Mucosa of gallbladder (tissue), 1 donor: ENCODE measurements at regions not wholly inside any gene's neighbourhood (a gene's known extent, or its start where the extent isn't known, plus 50 kb on each side); places are given as distances from the start of the nearest gene placed in this dataset.
"Not testable (repeated sequence)": the region's sequence is repeated elsewhere in the genome, so short reads cannot be mapped to it uniquely, and the experiment has no call there.

Experiments
- DNase-seq: peaks from one replicate; pipeline ENCODE4 v3.0.0-alpha.2; 2020; ENCODE audit warnings: low spot score
- donor health status: DM: no; HTN: no; CAD: no.

DNA sequence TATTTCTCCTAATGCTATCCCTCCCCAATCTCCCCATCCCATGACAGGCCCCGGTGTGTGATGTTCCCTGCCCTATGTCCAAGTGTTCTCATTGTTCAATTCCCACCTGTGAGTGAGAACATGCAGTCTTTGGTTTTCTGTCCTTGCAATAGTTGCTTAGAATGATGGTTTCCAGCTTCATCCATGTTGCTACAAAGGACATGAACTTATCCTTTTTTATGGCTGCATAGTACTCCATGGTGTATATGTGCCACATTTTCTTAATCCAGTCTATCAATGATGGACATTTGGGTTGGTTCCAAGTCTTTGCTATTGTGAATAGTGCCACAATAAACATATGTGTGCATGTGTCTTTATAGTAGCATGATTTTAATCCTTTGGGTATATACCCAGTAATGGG lies 51.3 kb upstream of the RIOK2 start:
- DNase-seq, result not testable (repeated sequence)

DNA sequence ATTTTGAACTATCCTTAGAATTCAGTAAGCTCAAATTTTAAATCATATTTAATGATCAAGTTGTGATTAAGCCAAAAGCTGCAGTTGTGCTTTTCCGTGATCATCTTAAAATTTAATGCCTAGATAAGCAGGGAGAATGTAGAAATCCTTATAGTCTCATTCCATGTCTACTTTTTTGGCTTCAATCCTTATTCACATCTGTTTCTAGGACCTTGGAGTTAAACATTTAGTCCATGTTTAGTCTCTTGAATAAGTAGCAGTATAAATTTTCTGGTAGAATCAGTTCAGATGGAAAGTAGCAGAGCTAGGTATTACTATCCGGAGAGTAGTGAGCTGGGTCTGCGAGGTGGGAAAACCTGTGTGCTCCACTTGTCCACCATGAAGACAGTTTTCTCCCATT lies 59.3 kb upstream of the RIOK2 start:
- DNase-seq, result no peak

DNA sequence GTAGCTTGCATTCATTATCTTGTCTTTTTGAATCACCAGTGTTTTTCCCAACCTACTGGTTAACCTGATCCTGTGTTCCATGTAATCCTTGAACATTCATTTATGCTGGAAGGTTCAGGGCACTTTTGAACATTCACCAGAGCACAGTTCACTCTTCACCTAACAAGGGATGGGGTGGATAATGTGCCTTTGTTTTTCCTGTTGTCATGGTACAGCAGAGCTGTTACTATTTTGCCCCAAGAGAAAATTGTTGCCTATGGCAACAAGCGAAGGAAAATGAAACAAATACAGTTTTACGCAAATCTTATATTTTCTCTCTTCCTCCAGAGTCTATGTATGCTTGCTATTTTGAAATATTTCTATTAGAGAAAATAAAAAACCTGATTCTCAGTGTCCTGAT lies 60.3 kb upstream of the RIOK2 start:
- no peak for DNase-seq

DNA sequence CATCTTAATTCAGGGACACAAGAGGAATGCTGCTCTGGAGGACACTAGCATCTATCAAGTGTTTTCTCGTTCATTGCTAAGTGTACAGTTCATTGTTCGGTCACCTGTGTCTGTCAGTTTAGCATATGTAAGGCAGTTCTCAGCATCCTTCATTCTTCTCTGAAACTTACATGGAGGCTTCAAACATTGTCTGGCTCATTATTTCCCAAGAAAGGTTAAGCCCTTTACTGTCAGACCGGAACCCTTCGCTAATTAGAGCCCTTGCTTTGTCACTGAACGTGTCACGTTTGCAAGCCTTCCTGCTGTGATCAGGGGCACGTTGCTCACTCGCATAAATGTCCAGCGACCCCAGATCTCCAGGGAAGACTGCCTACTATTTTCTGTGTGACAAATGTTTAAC lies 62.3 kb upstream of the RIOK2 start:
- no peak for DNase-seq

DNA sequence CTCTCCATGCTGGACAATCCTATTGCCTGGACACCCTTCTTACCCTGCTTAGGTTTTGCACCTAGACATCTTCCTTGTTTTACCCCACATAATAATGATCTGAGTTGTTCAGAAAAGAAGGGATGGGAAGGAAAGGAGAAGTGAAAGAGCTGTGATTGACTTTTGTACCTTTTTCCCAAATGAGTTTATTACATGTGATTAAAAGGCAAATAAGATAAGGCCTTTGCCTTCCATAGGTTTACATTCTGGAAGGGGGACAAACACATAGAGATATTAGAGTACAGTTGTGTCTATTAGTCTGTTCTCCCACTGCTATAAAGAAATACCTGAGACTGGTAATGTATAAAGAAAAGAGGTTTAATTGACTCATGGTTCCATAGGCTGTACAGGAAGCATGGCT lies 67.1 kb upstream of the RIOK2 start:
- DNase-seq, result no peak

DNA sequence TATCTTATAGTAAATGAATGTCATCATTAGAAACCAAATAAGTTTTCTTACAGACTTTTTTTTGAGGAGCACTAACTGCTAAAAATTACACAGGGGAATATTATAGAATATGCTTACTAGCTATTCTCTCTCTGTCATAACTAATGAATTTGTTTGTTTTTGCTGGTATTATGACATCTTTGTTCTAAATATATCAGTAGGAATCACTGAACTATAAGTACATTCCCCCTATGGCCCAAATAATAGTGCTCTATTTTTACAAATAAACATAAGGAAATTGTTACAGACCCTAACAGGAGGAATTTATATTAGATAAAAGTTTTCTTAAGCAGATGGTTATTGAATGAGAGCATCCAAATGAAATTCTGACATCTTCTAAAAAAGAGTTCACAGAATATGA lies 83.0 kb upstream of the RIOK2 start:
- no peak for DNase-seq

DNA sequence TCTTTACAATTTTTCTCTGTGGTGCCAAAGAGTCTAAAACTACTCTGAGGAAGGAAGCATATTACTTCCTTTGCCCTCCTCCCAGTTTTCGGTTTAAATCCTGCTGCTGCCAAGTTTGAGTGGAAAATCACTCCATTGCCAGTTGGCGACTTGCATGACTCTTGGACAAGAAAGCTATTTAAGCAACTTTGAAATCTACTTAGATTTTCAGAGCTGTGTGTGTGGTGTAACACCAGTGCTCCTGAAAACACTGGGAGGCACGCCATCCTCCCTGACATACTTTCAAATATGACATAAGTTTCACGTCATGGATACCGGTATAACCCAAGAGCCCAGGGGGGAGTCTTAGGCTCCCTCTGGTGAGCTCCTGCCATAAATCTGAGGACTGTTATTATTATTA lies 83.5 kb upstream of the RIOK2 start:
- DNase-seq, result peak; percentile 34

DNA sequence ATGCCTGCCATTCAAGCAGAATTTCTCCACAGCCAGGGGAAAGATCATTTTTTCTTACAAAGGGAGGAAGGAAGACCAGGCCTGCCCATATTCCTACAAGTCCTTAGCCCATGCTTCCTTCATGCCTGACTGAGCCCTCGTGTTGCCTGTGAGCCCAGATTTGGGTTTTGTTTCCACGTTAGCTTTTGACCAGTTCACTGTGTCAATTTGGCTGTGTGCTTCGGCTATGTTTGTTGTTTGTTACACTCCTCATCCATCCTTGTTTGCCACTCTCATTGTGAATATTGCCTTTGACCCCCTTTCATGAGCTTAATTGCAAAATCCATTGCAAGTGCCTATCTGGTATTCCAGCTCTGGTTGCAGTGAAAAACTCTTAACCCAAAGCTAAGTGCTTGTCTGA lies 84.7 kb upstream of the RIOK2 start:
- no peak for DNase-seq

DNA sequence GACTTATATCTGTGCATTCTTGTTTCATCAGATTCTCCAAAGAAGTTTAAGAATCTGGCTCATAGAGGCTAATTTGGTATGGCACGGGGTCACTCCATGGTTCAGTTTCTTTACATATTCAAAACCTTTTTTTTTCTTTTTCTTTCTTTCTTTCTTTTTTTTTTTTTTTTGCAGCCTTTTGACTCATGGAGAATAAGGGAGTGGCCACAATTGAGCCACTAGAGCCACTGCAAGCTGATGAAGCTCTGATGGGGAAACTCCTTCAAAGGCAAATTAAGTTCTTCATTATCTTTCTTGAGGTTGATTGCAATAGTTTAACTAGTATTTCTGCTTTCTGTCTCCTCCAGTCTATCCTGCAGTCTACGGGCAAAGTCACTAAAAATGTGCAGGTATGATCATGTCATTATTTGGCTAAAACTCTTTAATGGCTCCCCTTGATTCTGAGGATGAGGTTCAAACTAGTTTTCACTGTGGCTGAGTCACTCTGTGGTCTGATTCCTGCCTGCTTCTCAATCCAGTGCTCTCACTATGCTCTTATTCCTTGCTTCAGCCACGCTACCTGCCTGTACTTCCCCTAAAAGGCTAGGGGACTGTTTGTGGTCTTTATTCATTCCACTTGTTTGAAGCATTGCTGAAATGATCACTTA lies 93.5 kb upstream of the RIOK2 start:
- DNase-seq, result no peak

DNA sequence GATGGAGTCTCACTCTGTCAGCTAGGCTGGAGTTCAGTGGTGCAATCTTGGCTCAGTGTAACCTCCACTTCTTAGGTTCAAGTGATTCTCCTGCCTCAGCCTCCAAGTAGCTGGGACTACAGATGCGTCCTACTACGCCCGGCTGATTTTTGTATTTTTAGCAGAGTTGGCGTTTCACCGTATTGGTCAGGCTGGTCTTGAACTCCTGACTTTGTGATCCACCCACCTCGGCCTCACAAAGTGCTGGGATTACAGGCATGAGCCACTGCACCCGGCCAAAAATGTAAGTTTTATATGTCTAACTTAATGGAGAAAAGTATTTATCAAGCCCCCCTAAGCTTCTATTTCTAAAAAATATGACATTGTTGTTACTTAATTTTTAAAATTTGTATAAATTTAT lies 98.2 kb upstream of the RIOK2 start:
- DNase-seq, result no peak

DNA sequence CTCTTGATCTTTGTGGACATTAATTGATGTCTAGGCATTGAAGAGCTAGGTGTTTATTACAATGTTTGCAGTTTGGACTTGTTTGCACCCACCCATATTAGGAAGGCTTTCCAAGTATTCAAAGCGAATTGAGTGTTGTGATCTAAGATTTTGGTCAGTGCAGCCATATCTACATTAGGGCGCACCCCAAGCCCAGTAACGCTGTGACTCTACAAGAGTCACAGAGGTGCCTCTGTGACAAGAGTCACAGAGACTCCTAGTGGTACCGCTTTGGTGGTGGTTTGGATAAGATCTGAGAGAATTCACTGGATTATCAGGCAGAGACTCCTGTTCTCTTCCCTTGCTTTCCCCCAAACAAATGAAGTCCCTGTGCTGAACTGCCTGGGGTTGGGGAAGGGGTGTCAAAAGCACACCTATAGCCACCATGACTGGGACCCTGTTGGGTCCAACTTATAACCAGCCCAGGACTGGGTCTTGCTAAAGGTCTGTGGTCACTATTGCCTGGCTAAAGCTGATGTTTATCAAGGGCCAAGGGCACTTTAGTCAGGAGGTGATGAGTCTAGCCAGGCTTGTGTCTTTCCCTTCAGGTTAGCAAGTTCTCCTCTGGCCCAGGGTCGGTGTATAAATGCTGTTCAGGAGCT lies 114.1 kb upstream of the RIOK2 start:
- DNase-seq, result no peak

DNA sequence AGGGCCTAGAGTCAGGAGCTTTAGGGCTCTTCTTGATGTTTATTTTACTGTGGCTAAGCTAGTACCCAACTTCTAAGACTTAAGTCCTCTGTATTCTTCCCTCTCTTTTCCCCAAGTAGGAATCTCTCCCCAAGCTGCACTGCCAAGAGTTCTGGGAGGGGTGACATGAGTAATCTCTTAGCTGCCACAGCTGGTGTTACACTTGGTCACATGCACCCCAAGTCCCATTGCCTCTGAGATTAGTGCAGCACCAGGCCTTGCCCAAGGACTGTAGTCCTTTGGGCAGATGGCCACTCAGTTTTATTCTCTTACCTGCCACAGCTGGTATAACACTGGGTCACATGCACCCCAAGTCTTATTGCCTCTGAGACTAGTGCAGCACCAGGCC lies 114.7 kb upstream of the RIOK2 start:
- no peak for DNase-seq

DNA sequence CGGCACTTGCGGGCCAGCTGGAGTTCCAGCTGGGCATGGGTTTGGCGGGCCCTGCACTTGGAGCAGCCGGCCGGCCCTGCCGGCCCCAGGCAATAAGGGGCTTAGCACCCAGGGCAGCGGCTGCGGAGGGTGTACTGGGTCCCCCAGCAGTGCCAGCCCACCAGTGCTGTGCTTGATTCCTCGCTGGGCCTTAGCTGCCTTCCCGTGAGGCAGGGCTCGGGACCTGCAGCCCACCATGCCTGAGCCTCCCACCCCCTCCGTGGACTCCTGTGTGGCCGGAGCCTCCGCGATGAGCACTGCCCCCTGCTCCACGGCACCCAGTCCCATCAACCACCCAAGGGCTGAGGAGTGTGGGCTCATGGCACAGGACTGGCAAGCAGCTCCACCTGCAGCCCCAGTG lies 118.1 kb upstream of the RIOK2 start:
- not testable (repeated sequence) for DNase-seq

DNA sequence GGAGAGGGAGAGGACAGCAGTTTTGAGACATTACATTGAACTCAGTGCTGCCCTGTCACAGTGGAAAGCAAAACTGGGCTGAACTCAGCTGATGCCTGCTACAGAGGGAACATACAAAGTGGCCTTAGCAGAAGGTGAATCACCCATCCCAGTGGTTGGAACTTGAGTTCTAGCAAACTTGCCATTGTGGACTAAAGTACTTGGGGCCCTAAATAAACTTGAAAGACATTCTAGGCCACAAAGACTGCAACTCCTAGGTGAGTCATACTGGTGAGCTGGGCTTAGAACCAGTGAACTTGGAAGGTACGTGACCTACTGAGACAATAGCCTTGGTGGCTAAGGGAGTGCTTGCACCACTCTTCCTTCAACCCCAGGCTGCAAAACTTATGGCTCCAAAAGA lies 155.7 kb upstream of the RIOK2 start:
- DNase-seq, result no peak

DNA sequence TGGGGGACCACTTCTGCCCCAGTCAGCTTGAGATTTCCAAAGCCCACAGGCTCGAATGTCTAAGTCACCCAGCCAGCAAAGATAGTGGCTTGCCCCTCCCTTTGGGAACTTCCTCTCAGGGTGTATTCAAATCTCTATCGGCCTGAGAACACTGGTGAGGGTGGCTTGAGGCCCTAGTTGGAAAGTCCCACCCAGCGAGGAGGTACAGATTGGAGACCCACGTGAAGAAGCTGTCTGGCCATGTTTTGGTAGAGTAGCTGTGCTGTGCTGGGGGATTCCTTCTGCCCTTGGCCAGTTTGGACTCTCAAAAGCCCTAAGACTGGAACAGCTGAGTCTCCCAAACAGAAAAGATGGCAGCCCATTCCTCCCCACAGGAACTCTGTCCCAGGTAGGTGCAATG lies 172.7 kb upstream of the RIOK2 start:
- DNase-seq, result no peak

DNA sequence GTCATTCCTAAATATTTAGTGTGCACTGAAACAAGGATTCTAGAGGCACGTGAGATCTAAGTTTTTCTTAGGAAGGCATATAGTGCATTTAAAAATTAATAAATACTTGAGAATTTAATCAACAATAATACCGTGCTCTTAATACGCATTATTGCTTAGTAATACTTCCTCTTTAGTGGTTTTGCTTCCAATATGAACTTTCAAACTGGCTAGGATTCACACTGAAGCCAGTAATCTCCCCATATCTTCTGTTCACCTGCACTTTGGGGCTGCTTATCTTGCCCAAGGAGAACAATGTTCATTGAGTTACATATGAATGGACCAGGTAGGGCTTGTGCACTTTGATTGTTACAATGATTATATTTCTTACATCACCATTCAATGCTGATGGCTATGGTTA lies 180.5 kb upstream of the RIOK2 start:
- DNase-seq, result no peak

DNA sequence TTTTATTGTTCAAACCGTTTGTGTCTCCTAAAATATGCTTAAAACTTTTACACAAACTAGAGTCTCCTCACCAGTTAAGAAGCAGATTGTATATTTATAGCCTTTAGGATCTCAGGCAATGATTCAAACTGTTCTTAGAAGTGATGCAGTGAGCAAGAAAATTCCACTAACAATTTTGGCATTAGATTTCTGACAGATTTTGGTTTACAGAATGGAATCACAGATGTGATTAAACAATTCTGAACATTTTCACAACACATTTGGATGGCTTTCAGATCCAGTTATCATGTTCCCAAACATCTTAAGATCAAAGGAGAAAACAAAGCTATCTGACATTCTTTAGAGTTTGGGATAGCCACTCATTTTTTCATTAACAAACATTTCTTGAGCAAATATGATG lies 181.7 kb upstream of the RIOK2 start:
- DNase-seq, result no peak

DNA sequence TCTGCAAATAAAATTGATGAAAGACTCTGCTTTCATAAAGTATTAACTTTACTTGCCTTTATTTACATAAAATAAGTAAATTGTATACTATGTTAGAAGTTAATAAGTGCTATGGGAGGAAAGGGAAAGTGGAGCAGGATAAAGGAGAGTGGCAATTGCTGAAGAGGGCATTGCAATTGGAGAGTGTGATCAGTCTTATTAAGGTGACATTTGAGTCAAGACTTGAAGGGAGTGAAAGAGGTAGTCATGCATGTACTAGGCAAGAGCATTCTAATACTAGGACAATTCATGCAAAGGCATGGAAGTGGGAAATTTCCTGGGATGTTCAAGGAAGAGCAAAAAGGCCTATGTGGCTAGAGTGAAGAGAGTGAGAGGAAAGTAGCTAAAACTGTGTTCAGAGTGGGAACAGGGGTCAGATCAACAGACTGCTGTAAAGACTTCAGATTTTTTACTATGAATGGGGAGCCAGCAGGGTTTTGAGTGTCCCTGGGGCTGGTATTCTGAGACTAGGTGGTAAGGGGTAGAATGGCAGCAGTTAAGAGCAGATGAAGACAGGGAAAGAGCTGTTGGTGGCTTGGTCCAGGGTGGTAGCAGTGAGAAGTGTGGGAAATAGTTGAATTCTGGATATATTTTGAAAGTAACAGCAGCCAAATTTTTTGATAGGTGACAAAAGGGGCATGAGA lies 182.3 kb upstream of the RIOK2 start:
- no peak for DNase-seq

DNA sequence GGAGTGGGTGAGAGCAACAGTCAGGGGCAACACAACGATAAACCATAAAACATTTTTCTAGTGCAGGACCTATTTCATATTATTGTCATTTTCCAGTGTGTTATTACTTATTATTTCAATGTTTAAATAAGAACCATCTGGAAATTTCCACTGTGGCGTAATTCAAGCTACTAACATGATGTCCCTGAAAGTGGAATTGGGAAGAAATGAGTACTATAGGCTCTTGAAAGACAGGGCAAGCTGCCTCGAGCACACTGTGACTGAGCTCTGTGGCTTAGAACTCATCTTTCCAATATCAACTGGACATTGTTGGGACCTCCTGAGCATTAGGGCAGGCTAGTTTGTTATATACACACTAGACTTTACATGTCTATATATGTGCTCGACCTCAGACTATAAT lies 182.9 kb upstream of the RIOK2 start:
- DNase-seq, result no peak

DNA sequence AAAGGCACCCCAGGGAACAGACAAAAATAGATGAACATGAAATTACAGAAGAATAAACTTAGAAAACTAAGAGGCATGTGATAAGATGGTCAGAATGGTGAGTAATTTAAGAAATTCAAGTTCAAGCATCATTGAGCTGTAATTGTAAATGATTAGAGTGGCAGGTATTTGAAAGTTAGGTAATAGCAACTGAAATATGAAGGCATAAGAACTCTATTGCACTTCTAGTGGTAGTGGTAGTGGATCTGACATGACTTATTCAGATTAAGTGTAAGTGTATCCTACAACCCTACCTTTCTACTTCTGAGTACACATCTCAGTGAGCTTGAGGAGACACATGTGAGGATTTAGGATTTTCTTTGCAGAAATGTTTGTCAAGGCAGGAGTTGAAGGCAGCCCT lies 192.9 kb upstream of the RIOK2 start:
- no peak for DNase-seq

DNA sequence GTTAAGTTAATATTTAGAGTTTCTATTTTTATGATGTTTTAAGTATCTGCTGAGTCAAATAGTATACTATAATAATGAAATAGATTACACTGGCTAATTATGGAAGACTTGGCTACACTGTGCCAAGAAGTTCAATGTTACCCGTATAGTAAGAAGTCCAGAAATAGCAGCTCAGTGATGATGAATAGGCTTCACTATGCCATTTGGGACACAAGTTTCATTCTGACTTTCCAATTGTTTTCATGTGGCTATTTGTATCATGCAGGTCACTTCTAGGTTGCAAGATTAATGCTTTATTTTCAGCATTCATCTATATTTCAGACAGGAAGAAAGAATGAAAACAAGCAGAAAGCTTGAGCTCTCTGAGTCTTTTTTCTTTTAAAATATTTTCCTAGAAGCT lies 194.5 kb upstream of the RIOK2 start:
- no peak for DNase-seq

DNA sequence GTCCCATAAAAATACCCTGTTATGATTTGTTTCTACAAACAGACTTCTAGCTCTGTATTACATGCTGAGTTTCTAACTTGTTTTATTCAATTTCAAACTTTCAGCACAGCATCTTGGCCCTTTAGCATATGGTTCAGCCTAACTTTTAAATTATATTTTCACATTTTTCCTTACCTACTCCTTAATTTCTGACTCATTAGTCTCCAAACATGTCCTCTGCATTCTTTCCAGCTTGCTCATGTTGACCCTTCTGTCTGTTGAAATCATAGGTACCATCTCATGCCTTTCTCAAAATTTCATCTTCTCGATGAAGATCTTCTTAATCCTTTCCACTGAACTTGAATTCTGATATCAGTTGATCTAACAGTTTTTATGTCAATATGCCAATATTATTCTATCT lies 200.9 kb upstream of the RIOK2 start:
- DNase-seq, result no peak

DNA sequence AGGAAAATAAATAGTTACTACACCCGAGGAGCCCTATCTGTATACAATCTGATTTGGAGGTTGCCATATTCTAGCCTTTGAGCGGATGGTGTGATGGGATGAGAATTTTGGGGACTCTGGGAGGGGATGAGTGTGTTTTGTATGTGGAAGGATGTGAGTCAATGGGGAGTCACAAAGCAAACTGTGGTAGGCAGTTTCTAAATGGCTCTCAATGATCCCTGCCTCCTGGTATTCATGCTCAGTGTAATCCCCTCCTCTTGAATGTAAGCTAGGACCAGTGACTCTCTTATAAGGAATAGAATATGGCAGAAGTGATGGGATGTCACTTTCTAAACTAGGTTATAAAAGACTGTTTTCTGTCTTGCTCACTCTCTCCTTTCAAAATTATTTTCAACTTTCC lies 205.7 kb upstream of the RIOK2 start:
- DNase-seq, result no peak

DNA sequence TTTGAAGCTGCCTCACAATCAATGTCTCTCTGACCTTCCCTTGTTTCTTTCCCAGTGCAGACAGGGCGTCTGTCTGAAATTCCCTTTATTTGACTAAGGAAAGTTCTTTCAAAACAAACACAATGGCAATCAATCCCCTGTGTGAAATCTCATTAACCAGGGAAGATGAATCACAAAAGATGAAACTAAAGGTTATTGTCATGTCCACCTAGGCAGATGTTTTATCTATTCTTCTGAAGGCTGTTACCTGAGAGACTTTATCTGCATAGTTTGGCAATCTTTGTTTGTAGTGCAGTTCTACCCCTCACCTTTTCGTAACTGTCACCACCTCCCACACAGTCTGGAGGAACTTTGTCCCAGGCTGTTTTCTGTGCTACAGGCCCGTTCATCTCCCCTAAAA lies 217.5 kb upstream of the RIOK2 start:
- DNase-seq, result no peak
